ENCODE measurements at regions not wholly inside any gene's neighbourhood (a gene's known extent, or its start where the extent isn't known, plus 50 kb on each side); places are given as distances from the start of the nearest gene placed in this dataset.

DNA sequence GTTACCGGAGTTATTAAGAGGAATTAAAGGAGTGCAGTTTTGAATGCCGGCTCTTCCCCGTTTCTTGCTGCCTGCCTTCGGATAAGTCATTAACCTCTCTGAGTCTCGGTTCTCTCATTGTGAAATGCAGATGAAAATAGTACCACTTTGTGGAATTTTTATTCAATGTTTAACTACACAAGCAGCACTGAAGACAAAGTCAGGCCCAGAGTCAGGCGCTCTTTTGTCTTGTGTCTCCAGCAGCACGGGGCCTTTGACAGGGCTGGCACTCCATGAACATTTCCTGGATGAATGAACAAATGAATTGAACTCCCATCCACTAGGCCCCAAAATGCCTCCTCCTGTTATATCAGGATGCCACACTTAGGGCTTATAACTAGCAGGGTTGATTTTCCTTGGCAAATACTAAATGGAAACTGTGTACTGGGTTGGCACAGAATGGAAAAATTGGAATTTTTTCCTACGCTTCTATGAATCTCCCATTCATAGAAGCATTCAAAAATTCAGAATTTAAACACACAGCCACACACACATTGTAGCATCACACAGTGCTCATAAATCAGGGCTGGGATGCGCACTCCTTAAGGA, 332.8 kb downstream of the MLLT3 start:
- TF ChIP-seq, protein P1, sequence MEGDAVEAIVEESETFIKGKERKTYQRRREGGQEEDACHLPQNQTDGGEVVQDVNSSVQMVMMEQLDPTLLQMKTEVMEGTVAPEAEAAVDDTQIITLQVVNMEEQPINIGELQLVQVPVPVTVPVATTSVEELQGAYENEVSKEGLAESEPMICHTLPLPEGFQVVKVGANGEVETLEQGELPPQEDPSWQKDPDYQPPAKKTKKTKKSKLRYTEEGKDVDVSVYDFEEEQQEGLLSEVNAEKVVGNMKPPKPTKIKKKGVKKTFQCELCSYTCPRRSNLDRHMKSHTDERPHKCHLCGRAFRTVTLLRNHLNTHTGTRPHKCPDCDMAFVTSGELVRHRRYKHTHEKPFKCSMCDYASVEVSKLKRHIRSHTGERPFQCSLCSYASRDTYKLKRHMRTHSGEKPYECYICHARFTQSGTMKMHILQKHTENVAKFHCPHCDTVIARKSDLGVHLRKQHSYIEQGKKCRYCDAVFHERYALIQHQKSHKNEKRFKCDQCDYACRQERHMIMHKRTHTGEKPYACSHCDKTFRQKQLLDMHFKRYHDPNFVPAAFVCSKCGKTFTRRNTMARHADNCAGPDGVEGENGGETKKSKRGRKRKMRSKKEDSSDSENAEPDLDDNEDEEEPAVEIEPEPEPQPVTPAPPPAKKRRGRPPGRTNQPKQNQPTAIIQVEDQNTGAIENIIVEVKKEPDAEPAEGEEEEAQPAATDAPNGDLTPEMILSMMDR (IDR thresholded peaks at IDR 0.05; ENCODE audit: control extremely low read depth in 1 of 3, insufficient read depth in 1 of 3, low read depth in 1 of 3, low read length in 3 of 3) = no peak
- TF ChIP-seq ZNF274 (IDR thresholded peaks at IDR 0.05; ENCODE audit: borderline replicate concordance, extremely low read depth, low read length) = no peak
- TF ChIP-seq POLR2A (IDR thresholded peaks at IDR 0.05; ENCODE audit: control extremely low read depth in 1 of 2, low read depth in 2 of 2, low read length in 2 of 2) = no peak
- TF ChIP-seq TCF12 (IDR thresholded peaks at IDR 0.05; ENCODE audit: low read depth, low read length) = no peak
- TF ChIP-seq SUZ12 (IDR thresholded peaks at IDR 0.05; ENCODE audit: low read length) = no peak
- no peak for TF ChIP-seq CHD2 (IDR thresholded peaks at IDR 0.05; ENCODE audit: low read length)
- TF ChIP-seq POU5F1 (IDR thresholded peaks at IDR 0.05; ENCODE audit: low read depth, low read length) = no peak
- TF ChIP-seq, protein P2, sequence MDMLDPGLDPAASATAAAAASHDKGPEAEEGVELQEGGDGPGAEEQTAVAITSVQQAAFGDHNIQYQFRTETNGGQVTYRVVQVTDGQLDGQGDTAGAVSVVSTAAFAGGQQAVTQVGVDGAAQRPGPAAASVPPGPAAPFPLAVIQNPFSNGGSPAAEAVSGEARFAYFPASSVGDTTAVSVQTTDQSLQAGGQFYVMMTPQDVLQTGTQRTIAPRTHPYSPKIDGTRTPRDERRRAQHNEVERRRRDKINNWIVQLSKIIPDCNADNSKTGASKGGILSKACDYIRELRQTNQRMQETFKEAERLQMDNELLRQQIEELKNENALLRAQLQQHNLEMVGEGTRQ (IDR thresholded peaks at IDR 0.05; ENCODE audit: low read length) = no peak
- TF ChIP-seq TAF1 (IDR thresholded peaks at IDR 0.05; ENCODE audit: low read depth, low read length) = no peak
- TF ChIP-seq, protein P3, sequence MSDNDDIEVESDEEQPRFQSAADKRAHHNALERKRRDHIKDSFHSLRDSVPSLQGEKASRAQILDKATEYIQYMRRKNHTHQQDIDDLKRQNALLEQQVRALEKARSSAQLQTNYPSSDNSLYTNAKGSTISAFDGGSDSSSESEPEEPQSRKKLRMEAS (IDR thresholded peaks at IDR 0.05) = no peak
- no peak for TF ChIP-seq EZH2 (IDR thresholded peaks at IDR 0.05; ENCODE audit: low read depth, low read length, severe bottlenecking)

All from H1 (cell line).